ENCODE measurements at regions not wholly inside any gene's neighbourhood (a gene's known extent, or its start where the extent isn't known, plus 50 kb on each side); places are given as distances from the start of the nearest gene placed in this dataset.

GRCh38 chr2:120541553-120541932 lies 194.1 kb upstream of the GLI2 start:
- TF ChIP-seq CTCF (IDR thresholded peaks at IDR 0.05) (no peak), POLR2A (IDR thresholded peaks at IDR 0.05) (no peak), EP300 (IDR thresholded peaks at IDR 0.05) (no peak)
